GM18868 (cell line): ENCODE measurements at regions not wholly inside any gene's neighbourhood (a gene's known extent, or its start where the extent isn't known, plus 50 kb on each side); places are given as distances from the start of the nearest gene placed in this dataset.
"Not testable (repeated sequence)": the region's sequence is repeated elsewhere in the genome, so short reads cannot be mapped to it uniquely, and the experiment has no call there.

Source experiments
- ATAC-seq: cut with Tn5 transposase; IDR thresholded peaks from one replicate; pipeline ENCODE4 v1.9.1; 2021; ENCODE audit warnings: mild to moderate bottlenecking, moderate library complexity; ENCODE audit not compliant: unreplicated experiment

GRCh38 chr22:22061085-22062077 lies 78.8 kb upstream of the TOP3B start:
- no peak for ATAC-seq

DNA sequence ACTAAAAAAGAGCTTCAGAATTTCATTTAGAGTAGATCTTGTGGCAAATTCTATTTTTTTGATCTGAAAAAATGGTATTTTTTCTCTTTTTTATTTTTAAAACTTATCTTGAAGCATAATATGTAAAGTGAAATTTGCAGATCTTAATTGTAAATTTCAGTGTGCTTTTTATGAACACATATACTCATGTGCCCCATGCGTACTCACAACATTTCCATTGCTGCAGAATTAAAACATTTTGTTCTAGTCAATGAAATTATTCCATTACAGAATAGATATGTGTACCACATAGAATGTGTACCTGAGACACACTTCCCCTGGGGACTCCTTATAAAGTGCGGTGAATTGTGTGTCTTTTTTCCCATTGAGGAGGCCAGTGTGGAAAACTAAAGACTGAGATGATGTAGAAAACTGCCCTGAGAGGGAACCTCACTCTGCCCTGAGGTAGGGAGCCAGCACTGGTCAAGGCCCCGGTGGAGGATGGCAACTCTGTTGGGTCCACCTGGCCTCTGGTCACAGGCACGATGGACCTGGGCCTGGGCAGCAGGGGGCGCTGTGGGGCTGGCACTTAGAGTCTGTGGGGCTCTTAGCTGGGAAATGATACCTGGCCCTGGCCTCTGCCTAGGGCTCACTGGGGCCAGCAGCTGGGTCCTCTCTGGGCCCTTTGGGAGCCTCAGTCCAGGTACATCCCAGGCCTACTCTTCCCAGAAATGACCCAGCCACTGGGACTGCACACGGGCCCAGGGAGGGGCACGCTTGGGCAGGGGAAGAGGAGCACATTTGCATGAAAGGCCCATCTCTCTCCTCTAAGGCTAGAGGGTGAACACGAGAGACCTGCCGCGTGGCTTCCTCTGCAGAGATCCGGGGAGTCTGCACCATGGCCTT lies 77.9 kb upstream of the TOP3B start:
- ATAC-seq: no peak

DNA sequence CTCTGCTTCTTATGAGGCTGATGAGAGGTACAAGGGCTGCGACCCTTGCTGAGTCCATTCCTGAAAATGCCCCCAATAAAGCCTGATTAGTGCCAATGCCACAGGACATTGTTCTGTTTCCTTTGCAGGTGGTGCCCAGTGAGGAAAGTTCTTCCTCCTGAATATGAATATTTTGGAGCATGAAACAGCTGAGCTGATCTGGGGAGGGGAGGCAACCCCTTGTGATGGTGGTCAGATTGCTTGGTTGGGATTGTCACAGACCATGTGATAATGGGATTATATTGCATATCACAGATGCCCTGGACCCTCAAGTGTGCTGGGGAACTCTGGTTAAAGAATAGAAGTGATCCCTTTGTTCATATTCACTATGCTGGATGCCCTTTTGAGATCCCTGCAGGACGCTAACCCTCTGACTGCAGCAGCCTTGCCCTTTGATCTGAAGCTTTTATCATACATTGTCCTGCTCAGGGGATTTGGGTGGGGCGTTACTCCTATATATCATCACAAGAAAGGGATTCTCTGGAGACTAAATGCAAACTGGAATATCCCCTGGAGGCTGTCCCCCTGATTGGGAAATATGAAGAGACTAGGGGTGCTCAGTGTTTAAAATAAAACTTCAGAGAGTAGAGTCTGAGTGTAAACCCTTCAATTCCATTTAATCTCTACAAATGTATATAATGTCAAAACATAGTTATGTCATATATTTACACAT lies 76.9 kb upstream of the TOP3B start:
- no peak for ATAC-seq

GRCh38 chr22:22058633-22059290 lies 76.2 kb upstream of the TOP3B start:
- no peak for ATAC-seq

DNA sequence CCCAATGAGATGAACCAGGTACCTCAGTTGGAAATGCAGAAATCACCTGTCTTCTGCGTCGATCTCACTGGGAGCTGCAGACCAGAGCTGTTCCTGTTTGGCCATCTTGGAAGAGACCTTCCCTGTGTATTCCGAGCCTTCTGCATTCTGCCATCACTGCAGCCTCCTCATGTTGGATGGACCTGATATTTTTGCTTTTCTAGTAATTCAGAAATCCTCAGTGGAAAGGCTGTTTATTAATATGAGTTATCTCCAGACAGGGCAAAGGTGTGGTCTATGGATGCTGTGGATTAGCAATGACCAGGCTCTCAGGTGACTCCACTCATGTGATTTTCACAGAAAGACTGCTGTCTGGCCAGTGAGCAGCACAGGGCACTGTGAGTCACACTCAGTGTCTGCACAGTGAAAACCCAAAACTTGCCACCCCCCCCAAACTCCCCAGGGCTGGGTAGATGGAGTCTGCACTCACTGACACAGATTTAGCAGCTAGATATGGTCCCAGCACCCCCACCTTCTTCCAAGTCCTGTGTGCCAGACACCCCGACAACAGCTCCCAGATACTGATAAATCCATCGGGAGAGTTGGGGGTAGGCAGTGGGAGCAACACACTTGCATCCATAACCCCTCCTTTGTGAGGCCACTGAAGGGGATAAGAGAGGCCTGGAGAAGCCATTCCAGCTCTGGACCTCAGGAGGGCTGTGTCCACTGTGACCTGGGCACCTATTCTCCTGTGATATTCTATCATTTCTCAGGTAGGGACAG lies 75.2 kb upstream of the TOP3B start:
- ATAC-seq: no peak

DNA sequence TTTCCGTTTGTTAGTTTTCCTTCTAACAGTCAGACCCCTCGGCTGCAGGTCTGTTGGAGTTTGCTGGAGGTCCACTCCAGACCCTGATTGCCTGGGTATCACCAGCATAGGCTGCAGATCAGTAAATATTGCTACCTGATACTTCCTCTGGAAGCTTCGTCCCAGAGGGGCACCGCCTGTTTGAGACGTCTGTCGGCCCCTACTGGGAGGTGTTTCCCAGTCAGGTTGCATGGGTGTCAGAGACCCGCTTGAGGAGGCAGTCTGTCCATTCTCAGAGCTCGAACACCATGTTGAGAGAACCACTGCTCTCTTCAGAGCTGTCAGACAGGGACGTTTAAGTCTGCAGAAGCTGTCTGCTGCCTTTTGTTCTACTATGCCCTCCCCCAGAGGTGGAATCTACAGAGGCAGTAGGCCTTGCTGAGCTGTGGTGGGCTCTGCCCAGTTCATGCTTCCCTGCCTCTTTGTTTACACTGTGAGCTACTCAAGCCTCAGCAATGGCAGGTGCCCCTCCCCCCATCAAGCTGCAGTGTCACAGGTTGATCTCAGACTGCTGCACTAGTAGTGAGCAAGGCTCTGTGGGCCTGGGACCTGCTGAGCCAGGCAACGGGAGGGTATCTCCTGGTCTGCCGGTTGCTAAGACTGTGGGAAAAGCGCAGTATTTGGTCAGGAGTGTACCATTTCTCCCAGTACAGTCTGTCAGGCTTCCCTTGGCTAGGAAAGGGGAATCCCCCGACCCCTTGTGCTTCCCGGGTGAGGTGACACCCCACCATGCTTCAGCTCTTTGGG lies 74.4 kb upstream of the TOP3B start:
- not testable (repeated sequence) for ATAC-seq

- not testable (repeated sequence) for ATAC-seq
Observed at GRCh38 chr22:22052548-22053139, 70.1 kb upstream of the TOP3B start.

DNA sequence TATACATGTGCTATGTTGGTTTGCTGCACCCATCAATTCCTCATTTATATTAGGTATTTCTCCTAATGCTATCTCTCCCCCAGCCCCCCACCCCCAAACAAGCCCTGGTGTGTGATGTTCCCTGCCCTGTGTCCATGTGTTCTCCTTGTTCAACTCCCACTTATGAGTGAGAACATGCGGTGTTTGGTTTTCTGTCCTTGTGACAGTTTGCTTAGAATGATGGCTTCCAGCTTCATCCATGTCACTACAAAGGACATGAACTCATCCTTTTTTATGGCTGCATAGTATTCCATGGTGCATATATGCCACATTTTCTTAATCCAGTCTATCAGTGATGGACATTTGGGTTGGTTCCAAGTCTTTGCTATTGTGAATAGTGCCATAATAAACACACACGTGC lies 68.4 kb upstream of the TOP3B start:
- ATAC-seq: not testable (repeated sequence)

DNA sequence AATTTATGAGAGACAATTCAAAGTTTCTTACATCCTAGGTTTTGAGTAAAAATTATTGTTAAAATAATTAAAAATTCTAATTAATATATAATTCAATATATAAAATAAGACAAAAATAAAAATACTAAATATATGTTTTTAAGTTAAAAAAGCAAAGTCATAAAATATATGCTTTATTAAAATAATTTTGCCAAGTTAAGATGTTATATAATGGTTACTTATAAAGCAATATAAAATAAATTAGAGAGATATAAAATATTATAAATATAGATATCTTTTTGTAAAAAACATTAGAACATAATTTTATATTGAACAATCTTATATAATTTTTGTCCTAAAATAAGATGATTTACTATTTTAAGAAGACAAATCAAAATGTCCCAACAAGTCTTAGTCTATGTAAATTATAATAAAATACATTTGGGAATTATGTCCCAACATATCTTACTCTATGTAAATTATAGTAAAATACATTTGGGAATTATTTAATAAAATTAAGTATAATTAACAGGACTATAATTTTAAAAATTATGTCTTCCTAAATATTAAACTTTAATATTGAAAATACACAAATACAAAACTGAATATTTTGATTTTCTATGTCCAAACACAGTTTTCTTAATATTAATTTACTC lies 67.7 kb upstream of the TOP3B start:
- ATAC-seq: no peak

GRCh38 chr22:22049684-22050083 lies 67.1 kb upstream of the TOP3B start:
- ATAC-seq: no peak

GRCh38 chr22:22048981-22049531 lies 66.5 kb upstream of the TOP3B start:
- no peak for ATAC-seq

- no peak for ATAC-seq
Observed at GRCh38 chr22:22048318-22048942, 65.8 kb upstream of the TOP3B start.

GRCh38 chr22:22047776-22048175 lies 65.2 kb upstream of the TOP3B start:
- no peak for ATAC-seq

- ATAC-seq: no peak
Observed at GRCh38 chr22:22047266-22047665, 64.7 kb upstream of the TOP3B start.

- ATAC-seq: no peak
Observed at GRCh38 chr22:22046370-22046769, 63.8 kb upstream of the TOP3B start.

- ATAC-seq: no peak
Observed at GRCh38 chr22:22045571-22046335, 63.2 kb upstream of the TOP3B start.

DNA sequence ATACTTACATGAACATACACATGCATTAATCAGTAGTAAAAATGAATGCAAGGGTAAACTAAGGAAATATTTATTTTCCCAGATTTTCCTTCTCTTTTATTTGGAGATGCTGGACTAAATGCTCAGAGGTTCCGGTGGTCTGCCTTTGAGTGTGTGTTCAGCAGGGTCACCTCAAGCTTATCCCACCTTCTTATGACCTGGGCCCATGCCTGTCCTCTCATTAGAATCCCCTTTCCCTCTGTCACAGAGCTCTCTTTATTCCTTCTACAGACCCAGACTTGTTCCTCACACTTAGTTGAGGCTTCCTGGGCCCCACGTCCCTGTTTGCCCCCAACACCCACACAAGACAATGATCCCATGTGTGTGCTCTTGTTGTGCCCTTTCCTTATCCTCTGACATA lies 61.6 kb upstream of the TOP3B start:
- ATAC-seq: no peak
